IMR-90 (cell line): ENCODE measurements at regions not wholly inside any gene's neighbourhood (a gene's known extent, or its start where the extent isn't known, plus 50 kb on each side); places are given as distances from the start of the nearest gene placed in this dataset.

Experiments
- ATAC-seq: fragments of 200-7000 bp; cut with Tn5 transposase; 2 replicates; pipeline ENCODE4 v1.9.1; 2020; ENCODE audit warnings: low read depth, mild to moderate bottlenecking, moderate library complexity
- BruUV-seq: library from RNA; stranded (reverse); fragments of 400-500 nt; replicated peaks from 2 replicates; lab custom pipeline; 2021; lab: Mats Ljungman, UMichigan
- CTCF ChIA-PET: fragments of 300-600 bp; formaldehyde crosslinking; extraction: SDS; loops from one replicate; lab custom pipeline; 2021; ENCODE audit warnings: antibody characterized with exemption; lab: Yijun Ruan, JAX
- POLR2A ChIA-PET: fragments of 300-600 bp; sonication (Branson Sonifier 250); formaldehyde crosslinking; loops from one replicate; lab custom pipeline; 2022; ENCODE audit warnings: antibody characterized with exemption; ENCODE audit not compliant: unreplicated experiment; lab: Charles Lee
- DNase-seq: peaks from one replicate; pipeline ENCODE4 v3.0.0; 2013
- H2AFZ ChIP-seq: replicated peaks from 2 replicates; pipeline ENCODE3; 2013; ENCODE audit warnings: low read length, mild to moderate bottlenecking; ENCODE audit not compliant: poor library complexity
- H2AK5ac ChIP-seq: 2 replicates; pipeline ENCODE4 v1.6.1; 2013; ENCODE audit warnings: low read depth, low read length, inconsistent platforms
- H2AK9ac ChIP-seq: replicated peaks from 2 replicates; pipeline ENCODE3; 2013; ENCODE audit warnings: mild to moderate bottlenecking, low read depth, low read length, moderate library complexity; ENCODE audit not compliant: poor library complexity
- H2BK120ac ChIP-seq: 2 replicates; pipeline ENCODE4 v1.6.1; 2013; ENCODE audit warnings: low read depth, low read length, inconsistent platforms
- H2BK15ac ChIP-seq: 3 replicates; pipeline ENCODE4 v1.6.1; 2013; ENCODE audit warnings: low read depth, low read length, inconsistent platforms
- H2BK20ac ChIP-seq: 2 replicates; pipeline ENCODE4 v1.6.1; 2013; ENCODE audit warnings: low read depth, mild to moderate bottlenecking, inconsistent platforms, low read length, moderate library complexity
- H2BK5ac ChIP-seq: 2 replicates; pipeline ENCODE4 v1.6.1; 2013; ENCODE audit warnings: mild to moderate bottlenecking, low read depth, low read length, inconsistent platforms; ENCODE audit not compliant: poor library complexity, severe bottlenecking
- H3K14ac ChIP-seq: replicated peaks from 2 replicates; pipeline ENCODE4 v1.6.1; 2013; ENCODE audit warnings: low read depth, low read length, inconsistent platforms
- H3K18ac ChIP-seq: 2 replicates; pipeline ENCODE4 v1.6.1; 2013; ENCODE audit warnings: low read depth, low read length, control low read depth
- H3K23ac ChIP-seq: 2 replicates; pipeline ENCODE4 v1.6.1; 2013; ENCODE audit warnings: low read depth, low read length, inconsistent platforms
- H3K27ac ChIP-seq: 2 replicates; pipeline ENCODE4 v1.5.1; 2013; ENCODE audit warnings: mild to moderate bottlenecking, control low read depth, low read length; ENCODE audit not compliant: insufficient read depth
- H3K27me3 ChIP-seq: 2 replicates; pipeline ENCODE4 v1.6.1; 2013; ENCODE audit warnings: low read length; ENCODE audit not compliant: control insufficient read depth, insufficient read depth
- H3K36me3 ChIP-seq: 2 replicates; pipeline ENCODE4 v1.6.1; 2013; ENCODE audit warnings: low read length, mixed read lengths; ENCODE audit not compliant: control insufficient read depth, insufficient read depth
- H3K4ac ChIP-seq: 2 replicates; pipeline ENCODE4 v1.6.1; 2013; ENCODE audit warnings: low read depth, low read length, inconsistent platforms
- H3K4me1 ChIP-seq: 2 replicates; pipeline ENCODE4 v1.6.1; 2013; ENCODE audit warnings: low read length, mixed read lengths; ENCODE audit not compliant: control insufficient read depth, insufficient read depth
- H3K4me2 ChIP-seq: 2 replicates; pipeline ENCODE4 v1.6.1; 2013; ENCODE audit warnings: low read depth, mild to moderate bottlenecking, control low read depth, low read length, moderate library complexity
- H3K4me3 ChIP-seq: 2 replicates; pipeline ENCODE4 v1.5.1; 2013; ENCODE audit warnings: low read depth, mild to moderate bottlenecking, control low read depth, low read length, moderate library complexity; ENCODE audit not compliant: insufficient read depth
- H3K56ac ChIP-seq: 2 replicates; pipeline ENCODE4 v1.6.1; 2013; ENCODE audit warnings: low read length, inconsistent platforms; ENCODE audit not compliant: insufficient read depth; ENCODE audit errors: extremely low read depth
- H3K79me1 ChIP-seq, 2 experiments: 2 replicates each; pipeline ENCODE4 v1.6.1; 2013; ENCODE audit warnings: low read length in 2 of 2, inconsistent platforms in 1 of 2, low read depth in 1 of 2
- H3K9ac ChIP-seq: 2 replicates; pipeline ENCODE4 v1.6.1; 2013; ENCODE audit warnings: low read depth, low read length, control low read depth
- H3K9me1 ChIP-seq: 2 replicates; pipeline ENCODE4 v1.6.1; 2013; ENCODE audit warnings: low read length, inconsistent platforms; ENCODE audit not compliant: insufficient read depth
- H3K9me3 ChIP-seq: 2 replicates; pipeline ENCODE4 v1.6.1; 2013; ENCODE audit warnings: low read length; ENCODE audit not compliant: control insufficient read depth, insufficient read depth
- H4K20me1 ChIP-seq: 2 replicates; pipeline ENCODE4 v1.6.1; 2013; ENCODE audit warnings: low read length, inconsistent platforms; ENCODE audit not compliant: insufficient read depth
- H4K5ac ChIP-seq: 2 replicates; pipeline ENCODE4 v1.6.1; 2013; ENCODE audit warnings: mild to moderate bottlenecking, low read depth, low read length, control low read depth
- H4K8ac ChIP-seq, 2 experiments: 2 replicates each; pipeline ENCODE4 v1.6.1; 2013; ENCODE audit warnings: low read depth in 2 of 2, low read length in 2 of 2, control low read depth in 1 of 2, inconsistent platforms in 1 of 2
- H4K91ac ChIP-seq: 2 replicates; pipeline ENCODE4 v1.6.1; 2013; ENCODE audit warnings: low read depth, low read length, inconsistent platforms; ENCODE audit not compliant: insufficient read depth
- BHLHE40 ChIP-seq: fragments of 150-350 bp; IDR thresholded peaks from 2 replicates; pipeline ENCODE4 v1.6.1; 2016; ENCODE audit warnings: mild to moderate bottlenecking, low read depth, low read length
- CEBPB ChIP-seq: IDR thresholded peaks from 2 replicates; pipeline ENCODE4 v1.6.1; 2012; ENCODE audit warnings: low read depth, low read length, improper control_type of control experiment
- FOS ChIP-seq: fragments of 150-350 bp; IDR thresholded peaks from 2 replicates; pipeline ENCODE4 v1.6.1; 2016; ENCODE audit warnings: low read depth, low read length
- MXI1 ChIP-seq: IDR thresholded peaks from 2 replicates; pipeline ENCODE4 v1.6.1; 2012; ENCODE audit warnings: low read depth, mild to moderate bottlenecking, low read length, moderate library complexity, borderline replicate concordance
- NFE2L2 ChIP-seq: fragments of 150-350 bp; IDR thresholded peaks from 2 replicates; pipeline ENCODE4 v1.6.1; 2016; ENCODE audit warnings: low read depth, mild to moderate bottlenecking, low read length
- RCOR1 ChIP-seq: IDR thresholded peaks from 2 replicates; pipeline ENCODE4 v1.6.1; 2012; ENCODE audit warnings: mild to moderate bottlenecking, low read length, improper control_type of control experiment; ENCODE audit not compliant: insufficient replicate concordance
- WGBS, 2 experiments: methylation state at CpG; one replicate each; pipeline versions ENCODE4 v1.1.5 to v1.1.7; 2013; ENCODE audit warnings: missing lambda C conversion rate in 2 of 2; ENCODE audit not compliant: insufficient read length in 1 of 2; ENCODE audit errors: extremely low coverage in 2 of 2; 5-methylcytosine and 5-hydroxymethylcytosine counted together
- dilution Hi-C: fragments of 300-500 bp; cut with HindIII; formaldehyde crosslinking; loops from one replicate; pipeline ENCODE4 v1.14.3; 2018; ENCODE audit warnings: low sequenced_read_pairs; ENCODE audit not compliant: unreplicated experiment
- in situ Hi-C: fragments of 300-500 bp; cut with MboI; formaldehyde crosslinking; loops from 3 replicates; pipeline ENCODE4 v1.14.3; 2019; ENCODE audit warnings: low sequenced_read_pairs, inconsistent platforms, mixed read lengths
- intact Hi-C: fragments of 100-400 bp; cut with micrococcal nuclease; formaldehyde crosslinking; loops from 2 replicates; pipeline ENCODE4 v1.10.0; 2022

DNA sequence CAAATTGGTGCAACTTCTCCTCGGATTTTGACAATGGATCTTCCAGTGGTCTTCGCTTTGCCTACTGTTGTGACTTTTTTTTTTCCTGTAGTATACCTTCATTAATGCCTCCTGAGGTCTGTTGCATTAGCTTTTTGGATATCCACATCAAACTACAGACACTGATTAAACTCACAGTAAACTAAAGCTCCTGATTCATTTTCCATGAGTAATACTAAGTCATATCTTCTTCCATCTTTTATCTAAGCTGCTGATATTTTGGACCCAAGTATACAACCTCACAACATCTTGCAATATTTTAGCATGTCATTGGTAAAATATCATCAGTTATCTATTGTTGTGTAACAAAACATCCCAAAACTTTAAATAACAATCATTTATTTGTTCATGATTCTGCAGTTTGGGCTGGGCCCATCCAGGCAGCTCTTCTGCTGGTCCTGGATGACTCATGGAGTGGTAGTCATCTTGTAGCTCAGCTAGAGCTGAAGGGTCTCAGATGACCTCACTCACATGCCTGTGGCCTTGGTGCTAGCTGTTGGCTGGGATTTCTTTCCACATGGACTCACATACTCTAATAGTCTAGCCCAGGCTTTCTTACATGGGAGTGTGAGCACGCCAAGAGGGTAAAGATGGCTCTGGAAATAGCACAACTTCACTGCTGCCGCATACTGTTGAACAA, 78.3 kb upstream of the SRSF6 start:
- H4K5ac ChIP-seq, result no peak overlapping the region
- intact Hi-C loops, result no loop called here
- in situ Hi-C loops, result no loop called here
- 50% methylated on average over 1 of the region's 4 CpGs; no CpG with 5 or more reads in 1 of the 2 experiments for WGBS, 2 experiments
- TF ChIP-seq FOS (peak; percentile 87), MXI1 (peak; percentile 70; the same call in 1 of the 2 replicates), RCOR1 (no peak), CEBPB (0 out of 2 replicates have a peak, but pooled peaks have one; percentile 21), BHLHE40 (peak; percentile 68; the same call in 1 of the 2 replicates), NFE2L2 (no peak)
- H3K56ac ChIP-seq, result no peak overlapping the region
- ChIA-PET POLR2A (no interaction called here), CTCF (no interaction called here)
- H3K36me3 ChIP-seq, result no peaks in the 10 kb centered on the region
- no peak overlapping the region for H2AK5ac ChIP-seq
- DNase-seq (peak; percentile 96), ATAC-seq (peak; percentile 90)
- no peak overlapping the region for H2BK15ac ChIP-seq
- H3K4me3 ChIP-seq, result no peak overlapping the region
- H2BK5ac ChIP-seq, result peak overlapping the region; percentile 23
- H3K9me3 ChIP-seq, result no peaks in the 10 kb centered on the region
- no TSS peak for BruUV-seq
- H3K18ac ChIP-seq, result no peak overlapping the region
- H3K79me1 ChIP-seq, result no peaks in the 10 kb centered on the region
- H3K4ac ChIP-seq, result no peak overlapping the region
- H2AFZ ChIP-seq, result no peak overlapping the region
- H2AK9ac ChIP-seq, result no peak overlapping the region
- H2BK20ac ChIP-seq, result peak overlapping the region; percentile 57; the same call in 1 of the 2 replicates
- H3K9me1 ChIP-seq, result no peaks in the 10 kb centered on the region
- no peaks in the 10 kb centered on the region; the same call in 1 of the 2 replicates for H3K4me1 ChIP-seq
- H4K8ac ChIP-seq, result no peak overlapping the region
- no peaks in the 10 kb centered on the region for H4K20me1 ChIP-seq
- no peak overlapping the region for H3K23ac ChIP-seq
- no peak overlapping the region for H3K4me2 ChIP-seq
- H4K91ac ChIP-seq, result no peak overlapping the region
- H2BK120ac ChIP-seq, result no peak overlapping the region
- dilution Hi-C loops, result no loop called here
- H3K14ac ChIP-seq, result no peak overlapping the region
- no peak overlapping the region for H3K9ac ChIP-seq
- no peak overlapping the region for H3K27ac ChIP-seq
- no peaks in the 10 kb centered on the region for H3K27me3 ChIP-seq
